ENCODE measurements at regions not wholly inside any gene's neighbourhood (a gene's known extent, or its start where the extent isn't known, plus 50 kb on each side); places are given as distances from the start of the nearest gene placed in this dataset.
A peak's percentile ranks its signal among the peaks of the same experiment; 100 is the strongest.

- no peak for DNase-seq (ENCODE audit: low read depth)
These were observed 109.9 kb downstream of the NUDT12 start for GRCh38 chr5:103452666-103453065.

DNA sequence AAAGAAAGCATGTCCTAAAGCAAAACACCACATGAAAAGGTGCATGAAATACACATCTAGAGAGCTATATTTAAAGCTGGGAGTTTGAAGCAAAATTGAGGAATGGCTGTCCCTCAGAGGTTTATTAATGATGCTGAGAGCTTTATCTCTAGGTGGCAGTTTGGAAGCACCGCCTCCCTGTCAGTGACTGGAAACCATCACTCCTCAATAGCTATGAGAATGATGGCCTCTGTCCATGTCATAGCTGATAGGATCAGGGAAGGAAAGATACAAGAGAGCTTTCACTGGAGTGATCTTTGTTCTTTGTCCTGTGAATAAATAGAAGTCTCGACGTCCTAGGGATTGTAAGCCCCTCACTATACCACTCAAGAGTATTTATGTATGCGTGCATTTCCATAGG lies 110.5 kb downstream of the NUDT12 start:
- TF ChIP-seq CTCF (conservative IDR thresholded peaks at IDR 0.05; ENCODE audit: low read depth, low read length): no peak
- DNase-seq (ENCODE audit: low read depth): no peak
- no peak overlapping the region for H3K4me3 ChIP-seq (ENCODE audit: low read length)

More at GRCh38 chr5:103452666-103453065, 109.9 kb downstream of the NUDT12 start:
- TF ChIP-seq CTCF (conservative IDR thresholded peaks at IDR 0.05; ENCODE audit: low read depth, low read length): no peak
- no peak overlapping the region for H3K4me3 ChIP-seq (ENCODE audit: low read length)

GRCh38 chr5:103451261-103451660 lies 111.3 kb downstream of the NUDT12 start:
- H3K4me3 ChIP-seq (ENCODE audit: low read length): no peak overlapping the region
- TF ChIP-seq CTCF (conservative IDR thresholded peaks at IDR 0.05; ENCODE audit: low read depth, low read length): no peak
- DNase-seq (ENCODE audit: low read depth): no peak

GRCh38 chr5:103450333-103451061 lies 112.1 kb downstream of the NUDT12 start:
- peak; percentile 43 for DNase-seq (ENCODE audit: low read depth)
- H3K4me3 ChIP-seq (ENCODE audit: low read length): no peak overlapping the region
- TF ChIP-seq CTCF (conservative IDR thresholded peaks at IDR 0.05; ENCODE audit: low read depth, low read length): no peak

DNA sequence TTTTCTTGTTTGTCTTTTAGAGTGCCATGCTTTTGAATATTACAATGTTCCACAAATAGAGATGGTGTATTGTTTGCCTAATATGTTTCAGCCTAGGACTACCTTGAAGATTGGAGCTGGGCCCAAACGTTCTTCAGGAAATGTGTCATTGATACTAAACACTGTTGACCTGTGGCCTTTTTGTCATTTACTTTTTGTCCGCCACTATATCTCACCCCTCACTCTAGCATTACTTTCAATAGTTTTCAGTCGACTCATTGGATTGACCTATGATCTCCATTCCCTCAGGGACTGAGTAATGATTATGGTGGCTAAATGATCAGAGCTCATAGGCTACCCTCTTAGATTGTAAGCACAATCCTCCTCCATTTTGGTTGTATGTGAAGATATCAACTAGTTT lies 115.8 kb downstream of the NUDT12 start:
- TF ChIP-seq CTCF (conservative IDR thresholded peaks at IDR 0.05; ENCODE audit: low read depth, low read length): no peak
- DNase-seq (ENCODE audit: low read depth): no peak
- H3K4me3 ChIP-seq (ENCODE audit: low read length): no peak overlapping the region

GRCh38 chr5:103445426-103446035 lies 117.1 kb downstream of the NUDT12 start:
- DNase-seq (ENCODE audit: low read depth): no peak
- H3K4me3 ChIP-seq (ENCODE audit: low read length): no peak overlapping the region
- TF ChIP-seq CTCF (conservative IDR thresholded peaks at IDR 0.05; ENCODE audit: low read depth, low read length): no peak

Data from retinal pigment epithelial cell (primary cell).